Fibroblast of upper back skin (primary cell): ENCODE measurements at regions not wholly inside any gene's neighbourhood (a gene's known extent, or its start where the extent isn't known, plus 50 kb on each side); places are given as distances from the start of the nearest gene placed in this dataset.
A peak's percentile ranks its signal among the peaks of the same experiment; 100 is the strongest.

Source experiments
- DNase-seq: peaks from one replicate; pipeline ENCODE4 v3.0.0-alpha.2; 2013

GRCh38 chr13:65656740-65657329 lies 1573.3 kb downstream of the PCDH9 start:
- peak; percentile 26 for DNase-seq

GRCh38 chr13:65653613-65654012 lies 1576.5 kb downstream of the PCDH9 start:
- DNase-seq: no peak

GRCh38 chr13:65650321-65650720 lies 1579.8 kb downstream of the PCDH9 start:
- DNase-seq: no peak

- DNase-seq: no peak
Measured at GRCh38 chr13:65642996-65643395, 1587.1 kb downstream of the PCDH9 start.

GRCh38 chr13:65642301-65642700 lies 1587.8 kb downstream of the PCDH9 start:
- no peak for DNase-seq

GRCh38 chr13:65638572-65639168 lies 1591.5 kb downstream of the PCDH9 start:
- peak; percentile 68 for DNase-seq

- no peak for DNase-seq
Measured at GRCh38 chr13:65633806-65634205, 1596.3 kb downstream of the PCDH9 start.

GRCh38 chr13:65631078-65631477 lies 1599.1 kb downstream of the PCDH9 start:
- peak; percentile 19 for DNase-seq

- DNase-seq: no peak
Measured at GRCh38 chr13:65629926-65630325, 1600.2 kb downstream of the PCDH9 start.

GRCh38 chr13:65623148-65623547 lies 1607.0 kb downstream of the PCDH9 start:
- DNase-seq: no peak

GRCh38 chr13:65615506-65615905 lies 1614.6 kb downstream of the PCDH9 start:
- DNase-seq: no peak

GRCh38 chr13:65613004-65613403 lies 1617.1 kb downstream of the PCDH9 start:
- no peak for DNase-seq

GRCh38 chr13:65609350-65609749 lies 1620.8 kb downstream of the PCDH9 start:
- no peak for DNase-seq

- peak; percentile 90 for DNase-seq
Measured at GRCh38 chr13:65606622-65607021, 1623.5 kb downstream of the PCDH9 start.

GRCh38 chr13:65605396-65605795 lies 1624.7 kb downstream of the PCDH9 start:
- no peak for DNase-seq

- DNase-seq: no peak
Measured at GRCh38 chr13:65603160-65603559, 1627.0 kb downstream of the PCDH9 start.

- DNase-seq: no peak
Measured at GRCh38 chr13:65601855-65602254, 1628.3 kb downstream of the PCDH9 start.

- peak; percentile 62 for DNase-seq
Measured at GRCh38 chr13:65600702-65601101, 1629.4 kb downstream of the PCDH9 start.

- DNase-seq: peak; percentile 94
Measured at GRCh38 chr13:65597839-65598818, 1632.0 kb downstream of the PCDH9 start.

GRCh38 chr13:65595916-65596315 lies 1634.2 kb downstream of the PCDH9 start:
- peak; percentile 57 for DNase-seq

GRCh38 chr13:65594298-65594781 lies 1635.8 kb downstream of the PCDH9 start:
- DNase-seq: peak; percentile 99

- peak; percentile 42 for DNase-seq
Measured at GRCh38 chr13:65593298-65593874, 1636.8 kb downstream of the PCDH9 start.

GRCh38 chr13:65592731-65593130 lies 1637.4 kb downstream of the PCDH9 start:
- peak; percentile 80 for DNase-seq
